ENCODE measurements at regions not wholly inside any gene's neighbourhood (a gene's known extent, or its start where the extent isn't known, plus 50 kb on each side); places are given as distances from the start of the nearest gene placed in this dataset.
"Not testable (repeated sequence)": the region's sequence is repeated elsewhere in the genome, so short reads cannot be mapped to it uniquely, and the experiment has no call there.

DNA sequence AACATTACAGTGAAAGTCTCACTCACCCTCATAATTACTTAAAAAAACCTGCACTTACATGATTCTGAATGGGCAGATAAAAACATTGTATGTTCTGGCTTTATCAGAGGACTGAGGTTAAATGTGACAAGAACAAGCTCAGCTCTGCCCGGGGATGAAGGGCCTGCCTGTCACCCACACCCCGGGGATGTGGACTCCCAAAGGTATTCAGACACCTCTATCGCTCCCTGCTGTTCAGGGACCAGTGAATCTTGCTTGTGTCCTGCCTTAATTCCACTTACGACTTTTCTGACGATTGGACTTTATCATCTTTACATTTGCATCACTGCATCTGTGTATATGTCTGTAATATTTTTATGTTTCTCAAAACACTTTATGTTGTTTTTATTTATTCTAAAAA, 341.8 kb upstream of the ANKRD20A1 start:
- not testable (repeated sequence) for TF ChIP-seq CTCF, EP300, POLR2A (IDR thresholded peaks at IDR 0.05)
